ENCODE measurements at regions not wholly inside any gene's neighbourhood (a gene's known extent, or its start where the extent isn't known, plus 50 kb on each side); places are given as distances from the start of the nearest gene placed in this dataset.
"Not testable (repeated sequence)": the region's sequence is repeated elsewhere in the genome, so short reads cannot be mapped to it uniquely, and the experiment has no call there.

GRCh38 chr15:31623297-31623696, 296.7 kb downstream of the KLF13 start:
- TF ChIP-seq, protein P1, sequence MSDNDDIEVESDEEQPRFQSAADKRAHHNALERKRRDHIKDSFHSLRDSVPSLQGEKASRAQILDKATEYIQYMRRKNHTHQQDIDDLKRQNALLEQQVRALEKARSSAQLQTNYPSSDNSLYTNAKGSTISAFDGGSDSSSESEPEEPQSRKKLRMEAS (IDR thresholded peaks at IDR 0.05): not testable (repeated sequence)
- TF ChIP-seq CEBPB (IDR thresholded peaks at IDR 0.05); MAZ (IDR thresholded peaks at IDR 0.05; ENCODE audit: borderline replicate concordance, low read depth, low read length); JUNB (IDR thresholded peaks at IDR 0.05); KDM1A (IDR thresholded peaks at IDR 0.05; ENCODE audit: low read depth); RARB (CRISPR knock-in tag; IDR thresholded peaks at IDR 0.05); KDM5A (IDR thresholded peaks at IDR 0.05); POLR2A (IDR thresholded peaks at IDR 0.05; ENCODE audit: low read length); POLR2AphosphoS2 (conservative IDR thresholded peaks at IDR 0.05; ENCODE audit: low read length): not testable (repeated sequence)
- TF ChIP-seq, protein P2, sequence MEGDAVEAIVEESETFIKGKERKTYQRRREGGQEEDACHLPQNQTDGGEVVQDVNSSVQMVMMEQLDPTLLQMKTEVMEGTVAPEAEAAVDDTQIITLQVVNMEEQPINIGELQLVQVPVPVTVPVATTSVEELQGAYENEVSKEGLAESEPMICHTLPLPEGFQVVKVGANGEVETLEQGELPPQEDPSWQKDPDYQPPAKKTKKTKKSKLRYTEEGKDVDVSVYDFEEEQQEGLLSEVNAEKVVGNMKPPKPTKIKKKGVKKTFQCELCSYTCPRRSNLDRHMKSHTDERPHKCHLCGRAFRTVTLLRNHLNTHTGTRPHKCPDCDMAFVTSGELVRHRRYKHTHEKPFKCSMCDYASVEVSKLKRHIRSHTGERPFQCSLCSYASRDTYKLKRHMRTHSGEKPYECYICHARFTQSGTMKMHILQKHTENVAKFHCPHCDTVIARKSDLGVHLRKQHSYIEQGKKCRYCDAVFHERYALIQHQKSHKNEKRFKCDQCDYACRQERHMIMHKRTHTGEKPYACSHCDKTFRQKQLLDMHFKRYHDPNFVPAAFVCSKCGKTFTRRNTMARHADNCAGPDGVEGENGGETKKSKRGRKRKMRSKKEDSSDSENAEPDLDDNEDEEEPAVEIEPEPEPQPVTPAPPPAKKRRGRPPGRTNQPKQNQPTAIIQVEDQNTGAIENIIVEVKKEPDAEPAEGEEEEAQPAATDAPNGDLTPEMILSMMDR (IDR thresholded peaks at IDR 0.05): not testable (repeated sequence)

All from A549 (cell line).